ENCODE measurements at regions not wholly inside any gene's neighbourhood (a gene's known extent, or its start where the extent isn't known, plus 50 kb on each side); places are given as distances from the start of the nearest gene placed in this dataset.

GRCh38 chr9:82726424-82727276 lies 336.3 kb downstream of the RASEF start:
- TF ChIP-seq, protein P1, sequence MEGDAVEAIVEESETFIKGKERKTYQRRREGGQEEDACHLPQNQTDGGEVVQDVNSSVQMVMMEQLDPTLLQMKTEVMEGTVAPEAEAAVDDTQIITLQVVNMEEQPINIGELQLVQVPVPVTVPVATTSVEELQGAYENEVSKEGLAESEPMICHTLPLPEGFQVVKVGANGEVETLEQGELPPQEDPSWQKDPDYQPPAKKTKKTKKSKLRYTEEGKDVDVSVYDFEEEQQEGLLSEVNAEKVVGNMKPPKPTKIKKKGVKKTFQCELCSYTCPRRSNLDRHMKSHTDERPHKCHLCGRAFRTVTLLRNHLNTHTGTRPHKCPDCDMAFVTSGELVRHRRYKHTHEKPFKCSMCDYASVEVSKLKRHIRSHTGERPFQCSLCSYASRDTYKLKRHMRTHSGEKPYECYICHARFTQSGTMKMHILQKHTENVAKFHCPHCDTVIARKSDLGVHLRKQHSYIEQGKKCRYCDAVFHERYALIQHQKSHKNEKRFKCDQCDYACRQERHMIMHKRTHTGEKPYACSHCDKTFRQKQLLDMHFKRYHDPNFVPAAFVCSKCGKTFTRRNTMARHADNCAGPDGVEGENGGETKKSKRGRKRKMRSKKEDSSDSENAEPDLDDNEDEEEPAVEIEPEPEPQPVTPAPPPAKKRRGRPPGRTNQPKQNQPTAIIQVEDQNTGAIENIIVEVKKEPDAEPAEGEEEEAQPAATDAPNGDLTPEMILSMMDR (IDR thresholded peaks at IDR 0.05): no peak

- TF ChIP-seq, protein P1 (IDR thresholded peaks at IDR 0.05): no peak
These were observed 333.8 kb downstream of the RASEF start for GRCh38 chr9:82729141-82729540.

GRCh38 chr9:82729991-82730589 lies 332.9 kb downstream of the RASEF start:
- TF ChIP-seq, protein P1 (IDR thresholded peaks at IDR 0.05): no peak

DNA sequence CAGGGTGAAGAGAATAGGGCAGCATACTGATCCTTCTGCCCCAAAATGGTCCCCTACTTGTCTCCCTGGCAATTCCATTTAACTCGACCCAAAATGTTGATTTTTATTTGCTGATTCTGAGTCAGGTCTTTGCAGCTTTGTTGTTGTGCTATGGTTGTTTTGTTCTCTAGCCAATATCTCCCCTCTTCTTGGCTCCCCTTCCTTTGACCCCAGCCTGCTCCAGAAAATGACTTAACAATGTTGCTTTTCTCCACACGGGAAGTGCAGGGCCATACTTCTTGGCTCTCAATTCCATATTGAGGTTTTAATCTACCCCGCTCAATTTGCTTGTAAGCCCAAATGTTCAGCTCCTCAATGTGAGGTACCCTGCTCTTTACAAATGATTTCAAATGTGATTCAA lies 330.0 kb downstream of the RASEF start:
- TF ChIP-seq, protein P1 (IDR thresholded peaks at IDR 0.05): no peak

GRCh38 chr9:82736126-82736525 lies 326.8 kb downstream of the RASEF start:
- TF ChIP-seq, protein P1 (IDR thresholded peaks at IDR 0.05): no peak

DNA sequence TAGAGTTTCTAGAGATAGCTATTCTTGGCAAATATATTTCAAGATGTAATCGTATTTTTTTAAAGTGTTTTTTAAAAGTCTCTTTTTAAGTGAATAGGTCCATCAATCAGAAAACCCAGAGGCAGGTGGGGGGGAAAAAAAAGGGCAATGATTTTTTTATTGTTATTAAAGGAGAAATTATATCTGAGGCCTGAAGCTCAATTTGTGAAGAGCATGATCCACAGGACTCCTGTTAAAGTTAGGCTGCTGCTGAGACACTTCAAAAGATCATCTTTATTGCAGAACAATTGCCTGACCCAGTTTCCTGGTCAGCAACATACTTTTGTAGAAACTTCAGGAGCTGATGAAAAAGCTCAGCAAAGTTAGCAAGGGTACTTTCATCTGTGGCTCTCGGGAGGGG lies 326.2 kb downstream of the RASEF start:
- TF ChIP-seq, protein P1 (IDR thresholded peaks at IDR 0.05): no peak

GRCh38 chr9:82745919-82746318 lies 317.0 kb downstream of the RASEF start:
- TF ChIP-seq, protein P1 (IDR thresholded peaks at IDR 0.05): no peak
